ENCODE measurements at regions not wholly inside any gene's neighbourhood (a gene's known extent, or its start where the extent isn't known, plus 50 kb on each side); places are given as distances from the start of the nearest gene placed in this dataset.

DNA sequence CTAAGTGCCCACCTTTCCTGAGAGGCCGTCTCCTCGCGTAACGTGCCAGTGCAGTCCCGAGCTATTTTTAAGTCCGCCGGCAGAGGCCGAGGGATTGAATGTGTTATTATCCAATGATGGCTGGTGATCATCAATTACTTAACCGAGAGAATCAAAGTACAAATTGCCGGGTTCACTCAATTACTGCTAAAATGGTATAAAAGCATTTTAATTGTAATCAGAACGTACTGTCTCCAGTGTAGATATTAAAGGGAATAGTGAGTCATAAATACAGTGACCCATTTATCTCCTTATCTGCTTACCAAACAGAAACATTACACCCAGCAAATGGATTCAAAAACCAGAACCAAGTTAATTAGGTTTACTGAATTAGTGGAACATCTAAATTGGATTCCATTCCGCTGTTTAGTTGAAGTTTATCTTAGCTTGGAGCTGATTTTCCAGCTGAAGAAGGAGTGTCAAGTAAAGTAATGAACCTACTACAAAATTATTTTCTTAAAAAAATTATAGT lies 334.9 kb downstream of the BRD1 start:
- no peak overlapping the region for H3K4me3 Mint-ChIP-seq
- H3K36me3 Mint-ChIP-seq (ENCODE audit: insufficient read depth), result no peaks in the 10 kb centered on the region
- ATAC-seq, result no peak
- H3K9me3 Mint-ChIP-seq, result peaks cover 3% of the 10 kb centered on the region
- H3K27me3 Mint-ChIP-seq (ENCODE audit: low read depth), result no peaks in the 10 kb centered on the region
- no peaks in the 10 kb centered on the region for H3K4me1 Mint-ChIP-seq (ENCODE audit: low read depth)
- DNase-seq, result no peak

GRCh38 chr22:49492308-49492707 lies 335.4 kb downstream of the BRD1 start:
- Mint-ChIP-seq H3K9me3 (peaks cover 3% of the 10 kb centered on the region), H3K27me3 (ENCODE audit: low read depth) (no peaks in the 10 kb centered on the region), H3K4me1 (ENCODE audit: low read depth) (no peaks in the 10 kb centered on the region), H3K36me3 (ENCODE audit: insufficient read depth) (no peaks in the 10 kb centered on the region), H3K4me3 (no peak overlapping the region)
- no peak for DNase-seq
- no peak for ATAC-seq

DNA sequence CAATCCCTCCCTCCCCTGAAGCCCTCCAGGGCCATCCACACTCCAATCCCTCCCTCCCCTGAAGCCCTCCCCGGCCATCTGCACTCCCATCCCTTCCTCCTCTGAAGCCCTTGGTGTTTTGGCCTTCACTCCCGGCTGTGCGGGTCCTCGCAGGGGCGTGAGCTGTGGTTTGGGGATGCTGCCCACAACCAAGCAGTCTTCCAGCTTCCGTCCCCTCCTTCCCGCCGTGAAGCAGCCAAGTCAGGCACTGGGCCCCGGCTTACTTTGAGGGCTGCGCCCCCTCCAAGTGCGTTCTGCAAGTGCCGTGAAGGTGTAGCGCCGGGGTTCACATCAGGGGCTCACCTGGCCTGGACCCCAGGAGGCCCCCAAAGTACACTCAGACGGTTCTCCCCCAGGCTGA lies 335.9 kb downstream of the BRD1 start:
- ATAC-seq, result no peak
- peaks cover 3% of the 10 kb centered on the region for H3K9me3 Mint-ChIP-seq

DNA sequence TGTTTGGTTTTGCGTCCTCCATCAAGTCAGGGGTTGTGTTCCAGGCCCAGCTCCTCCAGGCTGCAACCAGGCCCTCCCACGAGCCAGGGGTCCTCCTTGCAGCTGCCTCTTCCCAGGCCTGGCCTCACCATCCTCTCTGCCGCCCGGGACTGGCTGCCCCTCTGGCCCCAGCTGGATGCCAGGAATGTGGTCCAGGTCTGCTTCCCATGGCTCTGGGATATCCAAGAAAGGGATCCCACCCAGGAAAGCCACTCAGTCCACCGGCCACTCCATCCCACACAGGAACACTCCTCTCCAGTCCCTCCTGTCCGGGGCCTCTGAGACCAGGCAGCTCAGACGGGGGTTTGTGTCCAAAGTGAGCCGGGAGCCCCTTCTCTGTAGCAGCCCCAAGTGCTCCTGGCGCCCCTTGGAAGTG lies 336.4 kb downstream of the BRD1 start:
- Mint-ChIP-seq H3K9me3 (peaks cover under 1% of the 10 kb centered on the region), H3K27me3 (ENCODE audit: low read depth) (no peaks in the 10 kb centered on the region), H3K36me3 (ENCODE audit: insufficient read depth) (no peaks in the 10 kb centered on the region), H3K4me1 (ENCODE audit: low read depth) (no peaks in the 10 kb centered on the region), H3K4me3 (no peak overlapping the region)
- ATAC-seq, result no peak
- no peak for DNase-seq

More for the DNA sequence above, 335.9 kb downstream of the BRD1 start:
- H3K27me3 Mint-ChIP-seq (ENCODE audit: low read depth), result no peaks in the 10 kb centered on the region
- no peak overlapping the region for H3K4me3 Mint-ChIP-seq
- no peaks in the 10 kb centered on the region for H3K4me1 Mint-ChIP-seq (ENCODE audit: low read depth)
- no peak for DNase-seq
- no peaks in the 10 kb centered on the region for H3K36me3 Mint-ChIP-seq (ENCODE audit: insufficient read depth)

DNA sequence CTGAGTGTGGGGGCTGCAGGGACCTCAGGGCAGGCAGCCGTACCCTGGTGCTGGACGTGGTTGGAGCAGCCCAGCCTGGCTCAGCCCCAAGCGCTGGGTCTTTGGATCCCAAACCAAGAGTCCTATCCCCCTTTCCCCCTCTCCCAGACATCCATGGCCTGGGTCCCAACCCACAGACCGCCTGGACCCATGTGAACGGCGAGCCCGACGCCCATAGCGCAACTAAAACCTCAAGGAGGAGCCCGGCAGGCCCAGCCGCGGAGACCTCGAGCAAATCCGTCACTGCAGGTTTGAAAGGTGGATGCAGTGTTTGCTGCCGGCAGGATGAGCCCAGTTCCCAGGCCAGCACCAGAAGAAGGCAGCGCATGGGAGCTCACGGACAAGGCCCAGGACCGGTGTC lies 337.0 kb downstream of the BRD1 start:
- DNase-seq (no peak), ATAC-seq (no peak)
- Mint-ChIP-seq H3K27me3 (ENCODE audit: low read depth) (peaks cover 1% of the 10 kb centered on the region), H3K36me3 (ENCODE audit: insufficient read depth) (no peaks in the 10 kb centered on the region), H3K9me3 (no peaks in the 10 kb centered on the region), H3K4me1 (ENCODE audit: low read depth) (no peaks in the 10 kb centered on the region), H3K4me3 (no peak overlapping the region)

GRCh38 chr22:49489821-49490220 lies 337.9 kb downstream of the BRD1 start:
- Mint-ChIP-seq H3K27me3 (ENCODE audit: low read depth) (peaks cover 1% of the 10 kb centered on the region), H3K9me3 (no peaks in the 10 kb centered on the region), H3K4me3 (no peak overlapping the region), H3K36me3 (ENCODE audit: insufficient read depth) (no peaks in the 10 kb centered on the region), H3K4me1 (ENCODE audit: low read depth) (no peaks in the 10 kb centered on the region)
- no peak for DNase-seq
- ATAC-seq, result no peak

- H3K9me3 Mint-ChIP-seq, result no peaks in the 10 kb centered on the region
- no peak for DNase-seq
- H3K36me3 Mint-ChIP-seq (ENCODE audit: insufficient read depth), result no peaks in the 10 kb centered on the region
- H3K27me3 Mint-ChIP-seq (ENCODE audit: low read depth), result peaks cover 1% of the 10 kb centered on the region
- no peaks in the 10 kb centered on the region for H3K4me1 Mint-ChIP-seq (ENCODE audit: low read depth)
- ATAC-seq, result no peak
- H3K4me3 Mint-ChIP-seq, result no peak overlapping the region
These were observed 338.7 kb downstream of the BRD1 start for GRCh38 chr22:49488943-49489342.

DNA sequence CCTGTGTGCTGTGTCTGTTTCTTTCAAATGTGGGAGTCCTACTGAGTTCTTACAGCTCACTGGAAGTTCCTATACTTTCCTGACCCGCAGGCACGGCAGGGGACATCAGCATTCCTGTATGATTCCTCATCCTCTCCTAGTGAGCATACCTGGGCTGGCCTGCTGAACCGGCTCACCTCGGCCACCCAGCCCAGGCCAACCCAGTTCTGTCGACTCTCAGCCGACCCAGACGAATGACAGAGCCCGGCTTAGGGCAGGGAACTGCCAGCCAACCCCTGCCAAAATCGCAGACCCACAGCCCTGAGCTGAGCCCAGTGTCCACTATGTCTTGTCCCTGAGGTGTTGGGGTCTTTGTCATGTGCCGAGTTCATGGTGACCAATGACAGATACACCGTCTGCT lies 339.7 kb downstream of the BRD1 start:
- Mint-ChIP-seq H3K4me3 (no peak overlapping the region), H3K9me3 (no peaks in the 10 kb centered on the region), H3K36me3 (ENCODE audit: insufficient read depth) (no peaks in the 10 kb centered on the region), H3K4me1 (ENCODE audit: low read depth) (no peaks in the 10 kb centered on the region), H3K27me3 (ENCODE audit: low read depth) (peaks cover 1% of the 10 kb centered on the region)
- DNase-seq, result no peak
- ATAC-seq, result no peak

DNA sequence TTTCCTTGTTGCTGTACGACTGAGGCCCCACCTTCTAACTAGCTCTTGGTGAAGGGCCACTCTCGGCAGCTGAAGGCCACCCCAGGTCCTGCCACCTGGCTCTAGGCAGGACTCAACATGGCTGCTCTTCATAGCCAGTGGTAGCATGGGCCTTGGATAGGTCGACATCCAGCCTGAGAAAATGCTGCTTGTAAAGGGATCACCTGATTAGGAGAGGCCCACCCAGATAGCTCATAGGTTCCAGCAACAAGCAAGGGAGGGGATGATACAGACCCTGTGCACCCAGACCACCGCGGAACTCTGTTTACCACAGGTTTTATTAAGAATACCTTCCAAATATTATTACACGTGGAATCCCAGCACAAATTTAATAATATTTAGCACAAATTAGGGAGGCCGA lies 341.4 kb downstream of the BRD1 start:
- ATAC-seq, result no peak
- H3K27me3 Mint-ChIP-seq (ENCODE audit: low read depth), result peaks cover 14% of the 10 kb centered on the region
- no peaks in the 10 kb centered on the region for H3K4me1 Mint-ChIP-seq (ENCODE audit: low read depth)
- no peaks in the 10 kb centered on the region for H3K36me3 Mint-ChIP-seq (ENCODE audit: insufficient read depth)
- no peaks in the 10 kb centered on the region for H3K9me3 Mint-ChIP-seq
- no peak for DNase-seq
- H3K4me3 Mint-ChIP-seq, result no peak overlapping the region

GRCh38 chr22:49483946-49484345 lies 343.7 kb downstream of the BRD1 start:
- H3K4me3 Mint-ChIP-seq, result no peak overlapping the region
- no peak for ATAC-seq
- H3K9me3 Mint-ChIP-seq, result no peaks in the 10 kb centered on the region
- H3K36me3 Mint-ChIP-seq (ENCODE audit: insufficient read depth), result no peaks in the 10 kb centered on the region
- no peaks in the 10 kb centered on the region for H3K4me1 Mint-ChIP-seq (ENCODE audit: low read depth)
- DNase-seq, result no peak
- H3K27me3 Mint-ChIP-seq (ENCODE audit: low read depth), result peaks cover 17% of the 10 kb centered on the region

GRCh38 chr22:49483281-49483870 lies 344.3 kb downstream of the BRD1 start:
- no peak for ATAC-seq
- H3K9me3 Mint-ChIP-seq, result no peaks in the 10 kb centered on the region
- H3K27me3 Mint-ChIP-seq (ENCODE audit: low read depth), result peaks cover 17% of the 10 kb centered on the region
- H3K4me1 Mint-ChIP-seq (ENCODE audit: low read depth), result no peaks in the 10 kb centered on the region
- H3K36me3 Mint-ChIP-seq (ENCODE audit: insufficient read depth), result no peaks in the 10 kb centered on the region
- DNase-seq, result no peak
- H3K4me3 Mint-ChIP-seq, result no peak overlapping the region

GRCh38 chr22:49482811-49483210 lies 344.9 kb downstream of the BRD1 start:
- H3K4me3 Mint-ChIP-seq, result no peak overlapping the region
- H3K4me1 Mint-ChIP-seq (ENCODE audit: low read depth), result no peaks in the 10 kb centered on the region
- no peaks in the 10 kb centered on the region for H3K36me3 Mint-ChIP-seq (ENCODE audit: insufficient read depth)
- no peaks in the 10 kb centered on the region for H3K9me3 Mint-ChIP-seq
- ATAC-seq, result no peak
- DNase-seq, result no peak
- H3K27me3 Mint-ChIP-seq (ENCODE audit: low read depth), result peaks cover 17% of the 10 kb centered on the region

GRCh38 chr22:49481659-49482399 lies 345.8 kb downstream of the BRD1 start:
- Mint-ChIP-seq H3K27me3 (ENCODE audit: low read depth) (peaks cover 17% of the 10 kb centered on the region), H3K4me3 (no peak overlapping the region), H3K9me3 (no peaks in the 10 kb centered on the region), H3K36me3 (ENCODE audit: insufficient read depth) (no peaks in the 10 kb centered on the region), H3K4me1 (ENCODE audit: low read depth) (no peaks in the 10 kb centered on the region)
- DNase-seq, result no peak
- no peak for ATAC-seq

- ATAC-seq (no peak), DNase-seq (no peak)
- Mint-ChIP-seq H3K4me1 (ENCODE audit: low read depth) (no peaks in the 10 kb centered on the region), H3K9me3 (peaks cover 3% of the 10 kb centered on the region), H3K4me3 (no peak overlapping the region), H3K27me3 (ENCODE audit: low read depth) (peaks cover 17% of the 10 kb centered on the region), H3K36me3 (ENCODE audit: insufficient read depth) (no peaks in the 10 kb centered on the region)
These were observed 346.6 kb downstream of the BRD1 start for GRCh38 chr22:49480896-49481658.

- no peaks in the 10 kb centered on the region for H3K4me1 Mint-ChIP-seq (ENCODE audit: low read depth)
- peaks cover 16% of the 10 kb centered on the region for H3K27me3 Mint-ChIP-seq (ENCODE audit: low read depth)
- H3K36me3 Mint-ChIP-seq (ENCODE audit: insufficient read depth), result no peaks in the 10 kb centered on the region
- DNase-seq (no peak), ATAC-seq (no peak)
- H3K9me3 Mint-ChIP-seq, result peaks cover 3% of the 10 kb centered on the region
- no peak overlapping the region for H3K4me3 Mint-ChIP-seq
These were observed 347.3 kb downstream of the BRD1 start for GRCh38 chr22:49480331-49480730.
